ENCODE measurements at regions not wholly inside any gene's neighbourhood (a gene's known extent, or its start where the extent isn't known, plus 50 kb on each side); places are given as distances from the start of the nearest gene placed in this dataset.

GRCh38 chr16:86673090-86673955 is 95.0 kb downstream of the FOXL1 start:
- TF ChIP-seq CTCF (IDR thresholded peaks at IDR 0.05) (no peak), POLR2A (IDR thresholded peaks at IDR 0.05) (no peak)

All from vagina (tissue), 2 donors.